Lung (tissue), 11 donors: ENCODE measurements at regions not wholly inside any gene's neighbourhood (a gene's known extent, or its start where the extent isn't known, plus 50 kb on each side); places are given as distances from the start of the nearest gene placed in this dataset.

Experiments used
- ATAC-seq: fragments of 200-7000 bp; cut with Tn5 transposase; one replicate; pipeline ENCODE4 v1.9.1; 2020; ENCODE audit warnings: moderate number of reproducible peaks; ENCODE audit not compliant: insufficient read depth, low FRiP score
- DNase-seq, 3 donors: peaks; one replicate each; pipeline ENCODE4 v3.0.0-alpha.2; 2013 to 2017
- H3K27ac ChIP-seq, 2 donors: one replicate each; pipeline ENCODE4 v1.5.1; 2013; ENCODE audit warnings: mild to moderate bottlenecking in 2 of 2, moderate library complexity in 2 of 2, control low read depth in 1 of 2, inconsistent platforms in 1 of 2, low read depth in 1 of 2, low read length in 1 of 2
- H3K27me3 ChIP-seq, 3 donors: one replicate each; pipeline ENCODE4 v1.5.1; 2013; ENCODE audit warnings: low read length in 2 of 3; ENCODE audit not compliant: control insufficient read depth in 3 of 3, insufficient read depth in 3 of 3
- H3K36me3 ChIP-seq, 4 donors: one replicate each; pipeline ENCODE4 v1.5.1; 2013; ENCODE audit warnings: low read length in 4 of 4, mild to moderate bottlenecking in 1 of 4, moderate library complexity in 1 of 4; ENCODE audit not compliant: control insufficient read depth in 4 of 4, insufficient read depth in 4 of 4
- H3K4me1 ChIP-seq, 5 donors: one replicate each; pipeline ENCODE4 v1.5.1; 2013; ENCODE audit warnings: low read length in 5 of 5, mild to moderate bottlenecking in 2 of 5, moderate library complexity in 1 of 5; ENCODE audit not compliant: control insufficient read depth in 5 of 5, insufficient read depth in 5 of 5
- H3K4me3 ChIP-seq: one replicate; pipeline ENCODE4 v1.5.1; 2013; ENCODE audit warnings: mild to moderate bottlenecking, control low read depth, moderate library complexity
- H3K9ac ChIP-seq, 2 donors: one replicate each; pipeline ENCODE4 v1.5.1; 2013; ENCODE audit warnings: low read length in 2 of 2, control low read depth in 1 of 2; ENCODE audit not compliant: insufficient read depth in 1 of 2
- H3K9me3 ChIP-seq, 4 donors: one replicate each; pipeline ENCODE4 v1.5.1; 2013; ENCODE audit warnings: low read length in 3 of 4, mild to moderate bottlenecking in 1 of 4, moderate library complexity in 1 of 4; ENCODE audit not compliant: control insufficient read depth in 4 of 4, insufficient read depth in 3 of 4
- WGBS, 2 donors: extraction: QIAGEN DNeasy Blood & Tissue Kit; methylation state at CpG; one replicate each; pipeline ENCODE4 v1.1.7; 2013; 5-methylcytosine and 5-hydroxymethylcytosine counted together
- TF ChIP-seq, protein P1 (sequence below): IDR thresholded peaks from 2 replicates; pipeline ENCODE4 v1.5.1; 2012; ENCODE audit warnings: mild to moderate bottlenecking; ENCODE audit errors: control extremely low read depth, extremely low read depth
- donor health status: control.
- donor health status: control.
- donor health status: Bipolar disorder and iron deficiency.
- donor health status: healthy.
- donor health status: DM: yes; HTN: yes; CAD: no.

DNA sequence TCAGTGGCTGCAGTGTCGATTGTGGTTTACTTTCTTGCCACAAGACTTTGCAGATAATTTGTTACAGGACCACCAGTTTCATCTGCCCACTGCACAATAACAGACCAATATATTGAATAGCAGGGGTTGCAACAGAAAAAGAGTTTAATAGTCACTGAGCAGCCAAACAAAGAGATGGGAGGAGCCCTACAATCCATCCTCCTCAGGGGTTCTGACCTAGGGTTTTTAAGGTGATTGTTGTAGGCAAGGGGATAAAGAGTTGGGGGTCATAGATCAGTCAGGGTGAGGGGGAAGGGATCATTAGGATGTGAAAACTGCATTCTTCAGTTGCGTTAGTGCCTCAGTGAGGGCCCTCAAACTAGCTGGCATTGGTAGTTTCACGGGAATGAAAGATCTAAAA, 110.7 kb upstream of the OLFM3 start:
- TF ChIP-seq, protein P1, sequence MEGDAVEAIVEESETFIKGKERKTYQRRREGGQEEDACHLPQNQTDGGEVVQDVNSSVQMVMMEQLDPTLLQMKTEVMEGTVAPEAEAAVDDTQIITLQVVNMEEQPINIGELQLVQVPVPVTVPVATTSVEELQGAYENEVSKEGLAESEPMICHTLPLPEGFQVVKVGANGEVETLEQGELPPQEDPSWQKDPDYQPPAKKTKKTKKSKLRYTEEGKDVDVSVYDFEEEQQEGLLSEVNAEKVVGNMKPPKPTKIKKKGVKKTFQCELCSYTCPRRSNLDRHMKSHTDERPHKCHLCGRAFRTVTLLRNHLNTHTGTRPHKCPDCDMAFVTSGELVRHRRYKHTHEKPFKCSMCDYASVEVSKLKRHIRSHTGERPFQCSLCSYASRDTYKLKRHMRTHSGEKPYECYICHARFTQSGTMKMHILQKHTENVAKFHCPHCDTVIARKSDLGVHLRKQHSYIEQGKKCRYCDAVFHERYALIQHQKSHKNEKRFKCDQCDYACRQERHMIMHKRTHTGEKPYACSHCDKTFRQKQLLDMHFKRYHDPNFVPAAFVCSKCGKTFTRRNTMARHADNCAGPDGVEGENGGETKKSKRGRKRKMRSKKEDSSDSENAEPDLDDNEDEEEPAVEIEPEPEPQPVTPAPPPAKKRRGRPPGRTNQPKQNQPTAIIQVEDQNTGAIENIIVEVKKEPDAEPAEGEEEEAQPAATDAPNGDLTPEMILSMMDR: no peak
- no peak for DNase-seq
- Histone ChIP-seq H3K4me1 (no peaks in the 10 kb centered on the region), H3K9me3 (no peaks in the 10 kb centered on the region), H3K36me3 (no peaks in the 10 kb centered on the region), H3K27me3 (no peaks in the 10 kb centered on the region), H3K27ac (no peak overlapping the region), H3K4me3 (no peak overlapping the region), H3K9ac (no peak overlapping the region)
- WGBS, 2 donors: 66 to 74% methylated on average over 3 of the region's 3 CpGs
- no peak for ATAC-seq

DNA sequence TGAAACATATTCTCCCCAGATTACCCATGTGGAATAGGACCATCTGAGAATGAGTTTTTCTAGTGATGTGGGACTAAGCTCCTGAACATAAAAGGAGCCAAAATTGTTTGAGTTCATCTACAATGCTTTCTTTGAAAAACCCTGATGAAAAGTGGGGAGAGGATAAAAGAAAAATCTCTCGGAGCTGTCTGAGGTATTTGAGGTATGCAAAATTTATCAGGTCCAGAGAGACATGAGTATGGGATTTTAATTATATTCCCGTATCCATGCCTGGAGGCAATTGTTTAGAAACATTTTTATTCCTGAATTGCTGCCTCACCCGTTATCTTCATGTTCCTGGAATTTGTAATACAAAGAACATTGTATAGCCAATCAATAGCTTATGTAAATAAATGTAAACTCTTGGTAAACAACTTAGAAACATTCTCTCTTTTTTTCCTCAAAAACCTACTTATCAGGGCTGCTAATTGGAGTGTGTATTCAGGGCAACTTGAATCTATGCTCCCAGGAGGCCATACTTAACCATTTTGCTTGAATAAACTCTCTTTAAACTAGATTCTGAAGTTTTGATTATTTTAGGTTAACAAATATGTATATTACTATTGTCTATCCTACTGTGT, 109.3 kb upstream of the OLFM3 start:
- Histone ChIP-seq H3K27ac (no peak overlapping the region), H3K4me1 (no peaks in the 10 kb centered on the region), H3K27me3 (no peaks in the 10 kb centered on the region), H3K4me3 (no peak overlapping the region), H3K9ac (no peak overlapping the region), H3K36me3 (no peaks in the 10 kb centered on the region), H3K9me3 (no peaks in the 10 kb centered on the region)
- TF ChIP-seq, protein P1: no peak
- 43 to 57% methylated on average over 3 of the region's 3 CpGs for WGBS, 2 donors
- no peak for DNase-seq
- no peak for ATAC-seq

DNA sequence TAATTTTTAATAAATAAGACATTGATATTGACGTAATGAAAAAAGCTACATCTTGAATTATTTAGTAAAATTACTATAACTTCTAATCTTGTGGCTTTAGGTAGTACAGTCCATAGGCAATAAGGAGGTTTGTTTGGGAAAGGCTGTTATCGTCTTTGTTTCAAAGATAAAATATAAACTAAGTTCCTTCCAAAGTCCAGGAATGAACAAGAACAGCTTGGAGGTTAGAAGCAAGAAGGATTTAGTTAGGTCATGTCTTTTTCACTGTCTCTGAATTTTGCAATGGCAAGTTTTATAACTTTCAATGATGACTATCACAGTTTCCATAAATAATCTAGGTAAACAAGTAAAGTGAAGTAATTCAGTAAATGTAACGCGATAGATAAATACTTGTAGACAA, 106.9 kb upstream of the OLFM3 start:
- ATAC-seq (no peak), DNase-seq (no peak)
- Histone ChIP-seq H3K9me3 (no peaks in the 10 kb centered on the region), H3K9ac (no peak overlapping the region), H3K4me3 (no peak overlapping the region), H3K4me1 (no peaks in the 10 kb centered on the region), H3K36me3 (no peaks in the 10 kb centered on the region), H3K27me3 (no peaks in the 10 kb centered on the region), H3K27ac (no peak overlapping the region)
- TF ChIP-seq, protein P1: no peak
- 81 to 90% methylated on average over 4 of the region's 4 CpGs for WGBS, 2 donors

DNA sequence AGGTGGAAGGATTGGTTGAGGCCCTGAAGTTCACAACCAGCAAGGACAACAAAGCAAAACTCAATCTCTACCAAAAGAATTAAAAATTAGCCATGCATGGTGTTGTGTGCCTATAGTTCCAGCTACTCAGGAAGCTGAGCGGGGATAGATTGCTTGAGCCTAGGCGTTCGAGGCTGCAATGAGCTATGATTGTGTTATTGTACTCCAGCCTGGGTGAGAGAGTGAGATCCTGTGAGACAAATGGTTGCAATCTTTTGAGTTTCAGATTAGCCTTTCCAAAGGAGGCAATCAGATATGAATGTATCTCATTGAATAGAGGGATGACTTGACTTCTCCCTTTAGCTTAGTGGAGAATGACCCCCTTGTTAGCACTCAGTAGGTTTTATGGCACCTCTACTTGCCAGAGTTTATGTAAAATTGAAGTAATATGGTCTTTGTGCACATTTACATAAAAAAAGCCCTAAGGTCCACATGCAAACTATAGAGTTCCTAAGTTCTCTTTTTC, 105.6 kb upstream of the OLFM3 start:
- no peak overlapping the region for H3K9ac ChIP-seq
- no peaks in the 10 kb centered on the region for H3K9me3 ChIP-seq
- WGBS, 2 donors: 93 to 94% methylated on average over 3 of the region's 3 CpGs
- ATAC-seq (no peak), DNase-seq (no peak)
- no peaks in the 10 kb centered on the region for H3K27me3 ChIP-seq
- no peak overlapping the region for H3K27ac ChIP-seq
- no peak overlapping the region for H3K4me3 ChIP-seq
- no peaks in the 10 kb centered on the region for H3K36me3 ChIP-seq
- H3K4me1 ChIP-seq: no peaks in the 10 kb centered on the region
- TF ChIP-seq, protein P1: no peak
